PC-9 (cell line): ENCODE measurements at regions not wholly inside any gene's neighbourhood (a gene's known extent, or its start where the extent isn't known, plus 50 kb on each side); places are given as distances from the start of the nearest gene placed in this dataset.

Source experiments
- CTCF ChIP-seq: fragments of 200-600 bp; sonication (generic); conservative IDR thresholded peaks from 2 replicates; pipeline ENCODE4 v1.6.1; 2017; ENCODE audit warnings: mixed run types, antibody characterized with exemption, mild to moderate bottlenecking, moderate library complexity
- EZH2 ChIP-seq: fragments of 200-600 bp; sonication (generic); IDR thresholded peaks from 2 replicates; pipeline ENCODE4 v1.8.0; 2017; ENCODE audit warnings: antibody characterized with exemption, low read depth

DNA sequence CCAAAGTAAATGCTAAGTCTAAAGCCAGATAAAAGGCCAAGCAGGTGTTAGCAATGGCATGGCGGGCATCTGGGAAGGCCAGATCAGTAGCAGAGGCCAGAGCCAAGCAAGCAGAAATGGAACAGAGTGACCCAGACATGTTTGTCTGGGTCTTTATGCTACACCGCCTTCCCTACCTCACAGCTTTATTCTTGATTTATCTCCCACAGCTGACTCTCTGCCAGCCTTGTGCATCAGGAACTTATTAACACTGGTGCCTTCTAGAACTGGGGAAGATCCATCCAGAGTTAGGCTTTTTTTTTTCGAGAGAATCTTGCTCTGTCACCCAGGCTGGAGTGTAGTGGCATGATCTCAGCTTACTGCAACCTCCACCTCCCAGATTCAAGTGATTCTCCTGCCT lies 112.5 kb upstream of the SLC44A1 start:
- TF ChIP-seq CTCF: no peak
- TF ChIP-seq EZH2: no peak
